Trophoblast cell (in vitro differentiated cells and primary cell): ENCODE measurements at regions not wholly inside any gene's neighbourhood (a gene's known extent, or its start where the extent isn't known, plus 50 kb on each side); places are given as distances from the start of the nearest gene placed in this dataset.

Source experiments
- DNase-seq, 2 donors: peaks; one replicate each; pipeline ENCODE4 v3.0.0-alpha.2; 2016
- H2AFZ ChIP-seq: 2 replicates; pipeline ENCODE4 v1.6.1; 2013; ENCODE audit warnings: low read length, moderate library complexity, mild to moderate bottlenecking; ENCODE audit not compliant: insufficient read depth, poor library complexity
- H2AK5ac ChIP-seq: 2 replicates; pipeline ENCODE4 v1.6.1; 2013; ENCODE audit warnings: mild to moderate bottlenecking, low read length
- H2BK120ac ChIP-seq: 2 replicates; pipeline ENCODE4 v1.6.1; 2013; ENCODE audit warnings: low read length, mild to moderate bottlenecking, moderate library complexity; ENCODE audit not compliant: insufficient read depth, poor library complexity
- H2BK12ac ChIP-seq: 2 replicates; pipeline ENCODE4 v1.6.1; 2013; ENCODE audit warnings: mild to moderate bottlenecking, low read length, moderate library complexity
- H2BK5ac ChIP-seq: 2 replicates; pipeline ENCODE4 v1.6.1; 2013; ENCODE audit warnings: low read length, low read depth, moderate library complexity, mild to moderate bottlenecking; ENCODE audit not compliant: poor library complexity
- H3K14ac ChIP-seq: 2 replicates; pipeline ENCODE4 v1.6.1; 2013; ENCODE audit warnings: mild to moderate bottlenecking, low read length
- H3K18ac ChIP-seq: 2 replicates; pipeline ENCODE4 v1.6.1; 2013; ENCODE audit warnings: mild to moderate bottlenecking, low read length
- H3K23ac ChIP-seq: 2 replicates; pipeline ENCODE4 v1.6.1; 2013; ENCODE audit warnings: low read length
- H3K27ac ChIP-seq: 2 replicates; pipeline ENCODE4 v1.5.1; 2013; ENCODE audit warnings: low read depth, mild to moderate bottlenecking, inconsistent platforms, low read length, moderate library complexity
- H3K27me3 ChIP-seq: 2 replicates; pipeline ENCODE4 v1.6.1; 2013; ENCODE audit warnings: inconsistent platforms, mild to moderate bottlenecking, low read length, moderate library complexity; ENCODE audit not compliant: insufficient read depth
- H3K36me3 ChIP-seq, 2 experiments: 1 replicate in 1 of 2; 2 replicates in 1 of 2; pipeline ENCODE4 v1.6.1; 2013; ENCODE audit warnings: low read length in 2 of 2, mild to moderate bottlenecking in 2 of 2, moderate library complexity in 1 of 2; ENCODE audit not compliant: insufficient read depth in 2 of 2, control insufficient read depth in 1 of 2
- H3K4ac ChIP-seq: 2 replicates; pipeline ENCODE4 v1.6.1; 2013; ENCODE audit warnings: low read depth, mild to moderate bottlenecking, low read length, moderate library complexity
- H3K4me1 ChIP-seq, 2 experiments: 1 replicate in 1 of 2; 2 replicates in 1 of 2; pipeline ENCODE4 v1.6.1; 2013; ENCODE audit warnings: low read length in 2 of 2, mild to moderate bottlenecking in 2 of 2, moderate library complexity in 1 of 2; ENCODE audit not compliant: insufficient read depth in 2 of 2, control insufficient read depth in 1 of 2
- H3K4me2 ChIP-seq: 2 replicates; pipeline ENCODE4 v1.6.1; 2013; ENCODE audit warnings: inconsistent platforms, mild to moderate bottlenecking, low read length, moderate library complexity
- H3K4me3 ChIP-seq: 2 replicates; pipeline ENCODE4 v1.5.1; 2013; ENCODE audit warnings: mild to moderate bottlenecking, low read depth, low read length, inconsistent platforms
- H3K79me1 ChIP-seq: one replicate; pipeline ENCODE4 v1.6.1; 2013; ENCODE audit warnings: low read length
- H3K79me2 ChIP-seq: 2 replicates; pipeline ENCODE4 v1.6.1; 2013; ENCODE audit warnings: low read length, mild to moderate bottlenecking; ENCODE audit not compliant: control insufficient read depth, insufficient read depth, poor library complexity
- H3K9ac ChIP-seq: 2 replicates; pipeline ENCODE4 v1.6.1; 2013; ENCODE audit warnings: mild to moderate bottlenecking, low read length
- H3K9me3 ChIP-seq: 2 replicates; pipeline ENCODE4 v1.6.1; 2013; ENCODE audit warnings: low read depth, mild to moderate bottlenecking, control low read depth, inconsistent platforms, low read length; ENCODE audit not compliant: insufficient read depth
- H4K12ac ChIP-seq: 2 replicates; pipeline ENCODE4 v1.6.1; 2013; ENCODE audit warnings: low read depth, mild to moderate bottlenecking, low read length, moderate library complexity
- H4K8ac ChIP-seq: 2 replicates; pipeline ENCODE4 v1.6.1; 2013; ENCODE audit warnings: low read depth, mild to moderate bottlenecking, low read length, moderate library complexity
- H4K91ac ChIP-seq: one replicate; pipeline ENCODE4 v1.6.1; 2013; ENCODE audit warnings: low read depth, mild to moderate bottlenecking, low read length, moderate library complexity
- WGBS: extraction: QIAGEN DNeasy Blood & Tissue Kit; methylation state at CpG from one replicate; pipeline ENCODE4 v1.1.7; 2013; ENCODE audit warnings: missing lambda C conversion rate; ENCODE audit not compliant: insufficient read length, insufficient coverage; ENCODE audit errors: extremely low coverage; 5-methylcytosine and 5-hydroxymethylcytosine counted together

- no peak overlapping the region for H2BK5ac ChIP-seq
- H3K4me1 ChIP-seq, result no peaks in the 10 kb centered on the region
- H3K14ac ChIP-seq, result no peak overlapping the region
- no peak overlapping the region for H3K4me2 ChIP-seq
- peaks cover 2 to 3% of the 10 kb centered on the region in 2 experiments for H3K36me3 ChIP-seq
- H4K12ac ChIP-seq, result no peak overlapping the region
- no peak overlapping the region for H3K4me3 ChIP-seq
- no peak overlapping the region for H4K8ac ChIP-seq
- H3K23ac ChIP-seq, result no peak overlapping the region
- no peak for DNase-seq
- WGBS, result no CpG with 5 or more reads among the region's 3 CpGs
- H3K27me3 ChIP-seq, result no peaks in the 10 kb centered on the region
- H3K9me3 ChIP-seq, result peaks cover 2% of the 10 kb centered on the region
- no peak overlapping the region for H3K4ac ChIP-seq
- no peak overlapping the region for H2BK12ac ChIP-seq
- H3K79me1 ChIP-seq, result no peaks in the 10 kb centered on the region
- H2BK120ac ChIP-seq, result no peak overlapping the region
- no peak overlapping the region for H3K18ac ChIP-seq
- H3K9ac ChIP-seq, result no peak overlapping the region
- H3K79me2 ChIP-seq, result no peaks in the 10 kb centered on the region
- H4K91ac ChIP-seq, result no peak overlapping the region
- H3K27ac ChIP-seq, result no peak overlapping the region
- H2AK5ac ChIP-seq, result no peak overlapping the region
- no peak overlapping the region for H2AFZ ChIP-seq
Measured at GRCh38 chr6:144844596-144844995, 559.5 kb downstream of the UTRN start.

GRCh38 chr6:144845186-144845585, 560.1 kb downstream of the UTRN start:
- H4K8ac ChIP-seq, result no peak overlapping the region
- DNase-seq, result no peak
- no peak overlapping the region for H2BK120ac ChIP-seq
- H3K79me2 ChIP-seq, result no peaks in the 10 kb centered on the region
- no peak overlapping the region for H2BK5ac ChIP-seq
- H3K27ac ChIP-seq, result no peak overlapping the region
- H3K4me1 ChIP-seq, result no peaks in the 10 kb centered on the region
- peaks cover 2% of the 10 kb centered on the region in 2 experiments for H3K36me3 ChIP-seq
- H2AK5ac ChIP-seq, result no peak overlapping the region
- H3K9me3 ChIP-seq, result peaks cover 2% of the 10 kb centered on the region
- no peaks in the 10 kb centered on the region for H3K27me3 ChIP-seq
- no peak overlapping the region for H3K4me2 ChIP-seq
- no peak overlapping the region for H3K9ac ChIP-seq
- no peak overlapping the region for H3K23ac ChIP-seq
- no peak overlapping the region for H2AFZ ChIP-seq
- no peak overlapping the region for H4K12ac ChIP-seq
- H3K79me1 ChIP-seq, result no peaks in the 10 kb centered on the region
- no peak overlapping the region for H3K18ac ChIP-seq
- H3K4me3 ChIP-seq, result no peak overlapping the region
- no peak overlapping the region for H4K91ac ChIP-seq
- H3K4ac ChIP-seq, result no peak overlapping the region
- no peak overlapping the region for H3K14ac ChIP-seq
- no peak overlapping the region for H2BK12ac ChIP-seq

GRCh38 chr6:144847916-144848315, 562.8 kb downstream of the UTRN start:
- H2BK5ac ChIP-seq, result no peak overlapping the region
- H3K4me1 ChIP-seq, result no peaks in the 10 kb centered on the region
- H4K8ac ChIP-seq, result no peak overlapping the region
- H3K27ac ChIP-seq, result no peak overlapping the region
- no peak overlapping the region for H4K91ac ChIP-seq
- H2BK120ac ChIP-seq, result no peak overlapping the region
- no peaks in the 10 kb centered on the region for H3K79me1 ChIP-seq
- H3K9me3 ChIP-seq, result no peaks in the 10 kb centered on the region
- no peak overlapping the region for H3K4me3 ChIP-seq
- H3K4me2 ChIP-seq, result no peak overlapping the region
- no peak overlapping the region for H2AK5ac ChIP-seq
- H3K4ac ChIP-seq, result no peak overlapping the region
- H2BK12ac ChIP-seq, result no peak overlapping the region
- H3K23ac ChIP-seq, result no peak overlapping the region
- H3K14ac ChIP-seq, result no peak overlapping the region
- H4K12ac ChIP-seq, result no peak overlapping the region
- no peak overlapping the region for H3K18ac ChIP-seq
- DNase-seq, result no peak
- no peaks in the 10 kb centered on the region for H3K79me2 ChIP-seq
- H3K9ac ChIP-seq, result no peak overlapping the region
- no peaks in the 10 kb centered on the region for H3K36me3 ChIP-seq
- no CpG with 5 or more reads among the region's 2 CpGs for WGBS
- H3K27me3 ChIP-seq, result no peaks in the 10 kb centered on the region
- H2AFZ ChIP-seq, result no peak overlapping the region

GRCh38 chr6:144849920-144850319, 564.8 kb downstream of the UTRN start:
- Histone ChIP-seq H4K12ac (no peak overlapping the region), H2BK120ac (no peak overlapping the region), H3K27ac (no peak overlapping the region), H2BK5ac (no peak overlapping the region), H3K36me3 (no peaks in the 10 kb centered on the region), H2AK5ac (no peak overlapping the region), H3K4me2 (no peak overlapping the region), H4K91ac (no peak overlapping the region), H2AFZ (no peak overlapping the region), H3K18ac (no peak overlapping the region), H3K9ac (no peak overlapping the region), H3K9me3 (peaks cover 2% of the 10 kb centered on the region), H3K4ac (no peak overlapping the region), H3K79me1 (no peaks in the 10 kb centered on the region), H2BK12ac (no peak overlapping the region), H3K4me1 (no peaks in the 10 kb centered on the region), H3K14ac (no peak overlapping the region), H4K8ac (no peak overlapping the region), H3K27me3 (no peaks in the 10 kb centered on the region), H3K79me2 (no peaks in the 10 kb centered on the region), H3K23ac (no peak overlapping the region), H3K4me3 (no peak overlapping the region)
- DNase-seq, result no peak
- no CpG with 5 or more reads among the region's 2 CpGs for WGBS
